ENCODE measurements at regions not wholly inside any gene's neighbourhood (a gene's known extent, or its start where the extent isn't known, plus 50 kb on each side); places are given as distances from the start of the nearest gene placed in this dataset.
"Not testable (repeated sequence)": the region's sequence is repeated elsewhere in the genome, so short reads cannot be mapped to it uniquely, and the experiment has no call there.

- no peak for DNase-seq
Observed at GRCh38 chr4:89506866-89507491, 199.4 kb upstream of the GPRIN3 start.

DNA sequence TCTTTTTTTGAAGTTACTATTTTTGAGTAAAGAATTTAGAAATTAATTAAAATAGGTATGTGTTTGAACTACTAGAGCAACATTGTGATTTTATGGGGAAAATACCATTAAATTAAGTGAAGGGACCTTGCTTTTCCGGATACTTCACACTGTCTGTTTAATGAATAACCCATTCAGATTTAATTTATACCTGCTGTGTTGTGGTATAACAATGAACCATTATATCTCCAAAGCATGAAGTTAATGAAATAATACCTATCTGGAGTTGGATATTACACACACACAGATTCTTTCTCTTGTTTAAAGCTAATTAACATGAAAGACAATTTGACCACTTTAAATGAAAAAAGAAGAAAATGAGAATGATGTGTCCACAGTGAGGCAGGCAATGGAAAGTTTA is 195.0 kb upstream of the GPRIN3 start:
- DNase-seq = no peak

- DNase-seq = no peak
Observed at GRCh38 chr4:89497517-89498308, 190.1 kb upstream of the GPRIN3 start.

- DNase-seq = no peak
Observed at GRCh38 chr4:89496851-89497250, 189.3 kb upstream of the GPRIN3 start.

- DNase-seq = no peak
Observed at GRCh38 chr4:89493367-89493766, 185.8 kb upstream of the GPRIN3 start.

DNA sequence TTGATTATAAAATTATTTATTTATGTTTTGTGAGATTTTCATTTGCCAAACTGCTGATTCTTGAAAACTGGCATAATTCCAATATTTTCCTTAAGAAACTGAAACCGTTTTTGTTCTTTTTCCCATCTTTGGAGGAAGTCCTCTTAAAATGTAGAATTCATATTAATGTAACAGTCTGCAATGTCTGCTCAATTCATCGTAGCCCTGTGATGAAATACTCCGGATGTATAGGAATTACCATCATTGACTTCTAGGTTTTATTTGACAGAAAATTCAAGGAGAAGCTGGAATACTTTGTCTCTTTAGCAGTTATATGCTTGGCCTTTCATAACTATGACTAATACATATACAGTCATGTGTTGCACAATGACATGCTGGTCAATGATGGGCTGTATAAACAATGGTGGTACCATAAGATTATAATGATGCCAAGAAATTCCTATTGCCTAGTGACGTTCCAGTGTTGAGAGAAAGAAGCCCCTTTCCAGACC is 185.0 kb upstream of the GPRIN3 start:
- DNase-seq = no peak

GRCh38 chr4:89491761-89492160 is 184.2 kb upstream of the GPRIN3 start:
- no peak for DNase-seq

DNA sequence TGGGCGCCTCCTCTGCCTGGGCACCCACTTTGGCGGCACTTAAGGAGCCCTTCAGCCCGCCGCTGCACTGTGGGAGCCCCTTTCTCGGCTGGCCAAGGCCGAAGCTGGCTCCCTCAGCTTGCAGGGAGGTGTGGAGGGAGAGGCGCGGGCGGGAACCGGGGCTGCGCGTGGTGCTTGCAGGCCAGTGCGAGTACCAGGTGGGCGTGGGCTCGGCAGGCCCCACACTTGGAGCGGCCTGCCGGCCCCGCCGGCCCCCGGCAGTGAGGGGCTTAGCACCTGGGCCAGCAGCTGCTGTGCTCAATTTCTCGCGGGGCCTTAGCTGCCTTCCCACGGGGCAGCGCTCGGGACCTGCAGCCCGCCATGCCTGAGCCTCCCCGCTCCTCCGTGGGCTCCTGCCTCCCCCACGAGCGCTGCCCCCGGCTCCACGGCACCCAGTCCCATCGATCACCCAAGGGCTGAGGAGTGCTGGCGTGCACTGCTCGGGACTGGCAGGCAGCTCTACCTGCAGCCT is 182.4 kb upstream of the GPRIN3 start:
- DNase-seq = not testable (repeated sequence)

DNA sequence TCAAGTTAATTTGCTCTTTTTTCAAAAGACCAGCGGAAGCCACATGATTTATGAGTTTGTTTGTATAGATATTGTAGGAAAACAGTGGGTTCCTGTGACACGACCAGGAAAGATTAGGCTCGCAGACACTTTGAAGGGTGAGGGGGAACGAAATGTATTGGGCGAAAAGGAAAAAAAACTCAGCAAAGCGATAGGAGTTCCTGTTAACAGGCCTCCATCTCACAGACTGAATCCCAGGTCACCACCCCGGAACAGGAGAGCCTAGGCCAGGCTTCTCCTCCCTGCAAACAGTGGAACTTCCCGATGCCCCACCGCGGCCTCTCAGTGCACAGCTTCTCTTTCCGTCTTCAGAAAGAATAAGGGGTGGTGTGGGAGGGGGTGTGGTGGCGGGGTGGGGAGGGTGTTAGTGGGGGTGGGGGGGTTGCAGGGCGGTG is 181.8 kb upstream of the GPRIN3 start:
- DNase-seq = no peak

DNA sequence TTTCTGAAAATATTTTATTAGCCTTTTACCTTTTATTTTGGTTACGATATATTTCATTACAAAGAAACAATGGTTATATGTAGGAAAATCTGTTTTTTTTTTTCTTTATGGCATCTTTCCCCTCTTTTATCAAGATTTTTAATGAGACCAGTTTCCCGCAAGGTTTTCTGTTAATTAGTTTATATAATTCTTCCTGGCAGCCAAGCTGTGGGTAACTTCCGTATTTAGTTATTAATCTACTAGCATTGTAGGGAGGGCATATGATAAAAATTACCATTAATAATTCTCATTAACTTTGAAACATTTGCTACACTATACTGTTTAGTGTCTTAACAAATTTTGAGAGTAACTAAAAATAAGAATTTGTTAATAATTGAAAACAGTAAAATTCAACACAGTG is 181.1 kb upstream of the GPRIN3 start:
- no peak for DNase-seq

DNA sequence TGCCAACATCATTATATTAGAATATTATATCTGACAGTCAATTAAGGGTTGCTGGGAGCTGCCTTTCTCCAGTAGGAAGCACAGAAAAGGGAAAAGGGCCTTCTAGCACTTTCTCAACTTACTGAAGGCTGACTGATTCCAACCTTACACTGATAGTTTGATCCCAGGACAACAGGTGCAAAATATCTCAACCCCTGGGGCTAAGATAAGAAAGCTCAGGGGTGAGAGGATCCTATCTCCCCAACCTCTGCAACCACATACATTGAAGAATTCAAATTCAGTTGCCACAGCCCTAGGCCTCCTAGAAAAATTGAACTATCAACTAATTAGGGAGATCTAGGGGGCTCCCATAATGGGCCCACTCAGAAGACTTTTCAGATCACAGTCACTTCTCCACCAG is 179.1 kb upstream of the GPRIN3 start:
- no peak for DNase-seq

GRCh38 chr4:89486042-89486441 is 178.4 kb upstream of the GPRIN3 start:
- DNase-seq = no peak

DNA sequence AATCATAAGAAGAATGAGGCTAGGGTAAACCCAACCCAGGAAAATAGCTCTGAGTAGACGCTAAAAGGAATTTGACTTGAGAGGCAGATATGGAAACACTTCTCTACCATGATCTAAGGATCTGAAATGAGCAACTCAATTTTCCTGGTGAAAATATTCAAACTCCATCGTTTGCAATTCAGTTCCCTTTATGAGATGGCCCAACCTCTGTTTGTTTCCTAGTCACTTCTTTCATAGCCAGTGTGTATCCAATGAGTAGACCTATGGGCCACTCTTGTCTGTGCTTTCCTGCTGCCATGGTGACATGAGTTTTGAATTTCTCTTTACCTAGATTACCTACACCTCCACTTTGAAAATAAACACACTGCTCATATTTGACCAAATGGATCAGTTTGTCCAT is 176.2 kb upstream of the GPRIN3 start:
- DNase-seq = no peak

DNA sequence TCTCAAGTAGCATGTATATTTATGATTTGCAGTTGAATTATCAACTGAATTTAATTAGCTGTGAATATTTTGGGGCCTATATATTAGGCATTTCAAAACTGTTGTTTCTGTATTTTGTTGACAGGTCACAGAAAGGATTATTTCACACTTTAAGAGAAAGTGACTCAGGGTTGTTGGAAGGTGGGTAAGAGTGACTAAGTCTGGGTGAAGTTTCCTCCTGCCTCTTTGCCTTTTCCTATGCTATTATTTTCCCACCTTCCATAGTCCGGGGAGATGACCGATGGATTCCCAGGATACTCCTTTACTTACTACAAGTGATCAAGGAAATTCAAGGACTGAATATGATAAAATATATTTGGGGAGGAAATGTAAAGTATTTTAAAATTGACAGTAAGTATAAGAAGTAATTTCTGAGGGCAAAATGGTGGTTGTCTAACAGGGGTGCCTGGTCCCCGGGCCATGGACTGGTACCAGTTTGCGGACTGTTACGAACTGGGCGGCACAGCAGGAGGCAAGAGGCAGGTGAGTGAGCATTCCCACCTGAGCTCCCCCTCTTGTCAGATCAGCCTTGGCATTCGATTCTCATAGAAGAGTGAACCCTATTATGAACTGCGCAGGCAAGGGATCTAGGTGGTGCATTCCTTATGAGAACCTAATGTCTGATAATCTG is 175.5 kb upstream of the GPRIN3 start:
- DNase-seq = no peak

DNA sequence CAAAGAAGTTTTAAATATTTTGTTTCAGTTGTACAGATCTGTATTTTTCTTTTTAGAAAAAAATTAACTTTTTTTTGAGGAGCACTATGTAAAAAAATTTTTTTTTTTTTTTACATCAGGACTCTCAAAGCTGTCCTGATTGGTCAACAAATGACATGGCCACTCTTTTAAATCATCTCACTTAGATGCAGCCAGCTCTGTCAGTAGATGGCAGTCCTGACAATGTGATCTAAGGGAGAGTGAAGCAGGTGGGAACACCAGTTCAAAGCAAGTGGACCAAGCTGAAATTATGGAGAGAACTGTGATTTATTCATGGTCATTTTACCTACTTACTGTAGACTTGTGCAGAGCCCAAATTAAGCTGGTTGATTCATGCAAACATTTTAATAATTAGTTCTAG is 174.7 kb upstream of the GPRIN3 start:
- peak in 1 of 56 donors; percentile 15 for DNase-seq

GRCh38 chr4:89469930-89470375 is 162.4 kb upstream of the GPRIN3 start:
- peak in 1 of 56 donors; percentile 8 for DNase-seq

GRCh38 chr4:89469516-89469915 is 161.9 kb upstream of the GPRIN3 start:
- no peak for DNase-seq

GRCh38 chr4:89468602-89469001 is 161.0 kb upstream of the GPRIN3 start:
- no peak for DNase-seq

DNA sequence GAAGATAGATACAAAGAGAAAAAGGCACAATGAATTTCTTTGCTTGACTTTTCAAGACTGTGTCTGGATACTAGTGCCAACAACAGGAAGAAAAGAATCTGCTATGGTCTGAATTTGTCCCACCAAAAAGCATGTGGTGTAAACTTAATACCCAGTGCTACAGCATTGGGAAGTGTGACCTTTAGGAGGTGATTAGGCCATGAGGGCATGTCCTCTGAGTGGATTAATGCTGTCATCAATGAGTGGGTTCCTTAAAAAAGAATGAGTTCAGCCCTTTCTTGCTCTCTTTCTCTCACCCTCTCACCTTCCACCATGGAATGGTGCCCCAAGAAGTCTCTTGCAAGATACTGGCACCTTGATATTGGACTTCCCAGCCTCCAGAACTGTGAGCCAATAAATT is 155.7 kb upstream of the GPRIN3 start:
- no peak for DNase-seq

- DNase-seq = no peak
Observed at GRCh38 chr4:89447543-89447942, 139.9 kb upstream of the GPRIN3 start.

DNA sequence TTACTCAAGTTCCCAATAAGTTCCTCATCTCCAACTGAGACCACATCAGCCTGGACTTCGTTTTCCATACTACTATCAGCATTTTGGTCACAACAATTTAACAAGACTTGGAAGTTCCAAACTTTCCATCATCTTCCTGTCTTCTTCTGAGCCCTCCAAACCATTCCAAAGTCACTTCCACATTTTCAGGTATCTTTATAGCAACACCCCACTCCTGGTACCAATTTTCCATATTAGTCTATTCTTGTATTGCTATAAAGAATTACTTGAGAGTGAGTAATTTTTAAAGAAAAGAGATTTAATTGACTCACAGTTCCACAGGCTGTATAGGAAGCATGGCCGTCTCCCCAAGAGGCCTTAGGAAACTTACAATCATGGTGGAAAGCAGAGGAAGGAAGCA is 138.6 kb upstream of the GPRIN3 start:
- no peak for DNase-seq

GRCh38 chr4:89439533-89439932 is 131.9 kb upstream of the GPRIN3 start:
- DNase-seq = no peak
